ENCODE measurements at regions not wholly inside any gene's neighbourhood (a gene's known extent, or its start where the extent isn't known, plus 50 kb on each side); places are given as distances from the start of the nearest gene placed in this dataset.

DNA sequence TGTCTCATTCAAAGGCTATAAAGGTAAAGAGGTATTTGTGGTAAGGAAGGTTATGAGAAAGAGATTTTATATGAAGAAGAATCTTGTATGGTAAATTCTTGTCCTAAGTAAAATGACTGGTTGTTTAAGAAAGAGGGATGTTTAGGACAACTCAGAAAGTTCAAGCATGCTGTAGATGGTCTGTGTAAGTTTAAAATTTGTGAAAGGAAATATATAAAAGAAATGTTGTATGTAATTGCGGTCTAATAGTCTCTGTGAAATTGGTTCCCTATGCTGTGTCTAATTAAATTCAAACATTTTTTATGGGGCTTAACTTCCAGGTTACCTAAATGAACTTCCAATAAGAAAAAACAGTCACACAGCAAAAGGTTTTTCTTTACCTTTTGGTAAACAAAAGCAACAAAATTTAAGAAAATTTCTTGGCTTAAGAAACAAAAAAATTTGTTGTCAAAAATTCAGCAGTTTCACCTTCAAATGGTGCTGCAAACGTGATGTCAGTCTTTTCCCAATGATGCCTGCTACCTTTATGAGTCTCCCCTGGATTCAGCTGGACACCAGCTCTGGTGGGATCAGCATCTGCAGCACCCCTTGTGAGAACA, 83.0 kb upstream of the FCN1 start:
- DNase-seq (ENCODE audit: extremely low spot score) = no peak
- POLR2A ChIA-PET = no interaction called here
- no peak for TF ChIP-seq TARDBP (IDR thresholded peaks at IDR 0.05)
- TF ChIP-seq, protein P1, sequence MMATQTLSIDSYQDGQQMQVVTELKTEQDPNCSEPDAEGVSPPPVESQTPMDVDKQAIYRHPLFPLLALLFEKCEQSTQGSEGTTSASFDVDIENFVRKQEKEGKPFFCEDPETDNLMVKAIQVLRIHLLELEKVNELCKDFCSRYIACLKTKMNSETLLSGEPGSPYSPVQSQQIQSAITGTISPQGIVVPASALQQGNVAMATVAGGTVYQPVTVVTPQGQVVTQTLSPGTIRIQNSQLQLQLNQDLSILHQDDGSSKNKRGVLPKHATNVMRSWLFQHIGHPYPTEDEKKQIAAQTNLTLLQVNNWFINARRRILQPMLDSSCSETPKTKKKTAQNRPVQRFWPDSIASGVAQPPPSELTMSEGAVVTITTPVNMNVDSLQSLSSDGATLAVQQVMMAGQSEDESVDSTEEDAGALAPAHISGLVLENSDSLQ (IDR thresholded peaks at IDR 0.05) = no peak
- no peak for TF ChIP-seq HDGF (IDR thresholded peaks at IDR 0.05; ENCODE audit: borderline replicate concordance)
- no peak for TF ChIP-seq SP1 (IDR thresholded peaks at IDR 0.05)
- no peak for TF ChIP-seq FOXA1 (IDR thresholded peaks at IDR 0.05)
- TF ChIP-seq CTBP1 (IDR thresholded peaks at IDR 0.05; ENCODE audit: borderline replicate concordance) = no peak
- TF ChIP-seq ARNT (IDR thresholded peaks at IDR 0.05) = no peak
- no peak for TF ChIP-seq LEF1 (IDR thresholded peaks at IDR 0.05; ENCODE audit: borderline replicate concordance)
- no peak for TF ChIP-seq NFRKB (IDR thresholded peaks at IDR 0.05)
- TF ChIP-seq ELF4 (IDR thresholded peaks at IDR 0.05) = no peak
- TF ChIP-seq FOXK2 (IDR thresholded peaks at IDR 0.05) = no peak
- no peak for TF ChIP-seq FOXM1 (IDR thresholded peaks at IDR 0.05; ENCODE audit: borderline replicate concordance)
- CTCF ChIA-PET = no interaction called here

DNA sequence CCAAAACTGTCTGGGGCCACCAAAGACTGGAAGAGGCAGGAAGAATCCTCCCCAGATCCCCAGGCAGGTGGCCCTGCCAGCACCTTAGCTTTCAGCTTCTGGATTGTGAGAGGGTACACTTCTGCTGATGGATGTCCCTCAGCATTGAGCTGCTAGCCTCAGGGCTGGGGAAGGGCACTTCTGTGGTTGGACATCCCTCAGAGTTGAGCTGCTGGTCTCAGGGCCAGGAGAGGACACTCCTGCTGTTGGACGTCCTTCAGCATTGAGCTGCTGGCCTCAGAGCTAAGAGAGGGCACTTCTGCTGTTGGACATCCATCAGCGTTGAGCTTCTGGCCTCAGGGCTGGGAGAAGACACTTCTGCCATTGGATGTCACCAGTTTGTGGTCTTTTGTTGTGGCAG, 83.8 kb upstream of the FCN1 start:
- ChIA-PET CTCF (no interaction called here), POLR2A (no interaction called here)
- DNase-seq (ENCODE audit: extremely low spot score) = no peak
- no peak for TF ChIP-seq ARNT (IDR thresholded peaks at IDR 0.05)
- TF ChIP-seq SP1 (IDR thresholded peaks at IDR 0.05) = no peak
- TF ChIP-seq CTBP1 (IDR thresholded peaks at IDR 0.05; ENCODE audit: borderline replicate concordance) = no peak
- no peak for TF ChIP-seq FOXK2 (IDR thresholded peaks at IDR 0.05)
- TF ChIP-seq ZNF384 (IDR thresholded peaks at IDR 0.05) = no peak
- TF ChIP-seq, protein P1 (IDR thresholded peaks at IDR 0.05) = no peak
- TF ChIP-seq LEF1 (IDR thresholded peaks at IDR 0.05; ENCODE audit: borderline replicate concordance) = no peak
- TF ChIP-seq FOXA1 (IDR thresholded peaks at IDR 0.05) = no peak
- no peak for TF ChIP-seq TARDBP (IDR thresholded peaks at IDR 0.05)
- TF ChIP-seq FOXM1 (IDR thresholded peaks at IDR 0.05; ENCODE audit: borderline replicate concordance) = no peak
- TF ChIP-seq ELF4 (IDR thresholded peaks at IDR 0.05) = no peak
- no peak for TF ChIP-seq L3MBTL2 (conservative IDR thresholded peaks at IDR 0.05)
- TF ChIP-seq NFRKB (IDR thresholded peaks at IDR 0.05) = no peak
- TF ChIP-seq BHLHE40 (IDR thresholded peaks at IDR 0.05; ENCODE audit: borderline replicate concordance) = no peak
- TF ChIP-seq SUZ12 (IDR thresholded peaks at IDR 0.05) = no peak
- no peak for TF ChIP-seq HDGF (IDR thresholded peaks at IDR 0.05; ENCODE audit: borderline replicate concordance)

DNA sequence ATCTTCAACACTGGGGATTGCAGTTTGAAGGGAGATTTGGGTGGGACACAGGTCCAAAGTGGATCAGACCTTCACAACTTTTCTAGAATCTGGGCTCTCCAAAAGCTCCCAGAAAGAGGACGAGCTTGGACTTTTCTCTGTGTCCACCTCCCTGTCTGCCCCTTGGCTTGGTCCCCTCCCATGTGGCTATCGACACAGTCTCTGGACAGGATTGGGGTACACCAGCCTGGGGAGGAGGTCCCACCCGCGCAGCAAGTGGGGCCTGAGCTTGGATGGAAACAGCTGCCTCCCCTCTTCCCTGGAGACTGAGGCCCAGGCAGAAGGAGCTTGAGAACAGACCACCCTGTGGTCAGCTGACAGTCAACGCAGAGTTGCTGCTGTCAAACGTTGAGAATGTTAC, 84.6 kb upstream of the FCN1 start:
- CTCF ChIA-PET = no interaction called here
- DNase-seq (ENCODE audit: extremely low spot score) = no peak
- POLR2A ChIA-PET = no interaction called here
- TF ChIP-seq LEF1 (IDR thresholded peaks at IDR 0.05; ENCODE audit: borderline replicate concordance) (no peak), L3MBTL2 (conservative IDR thresholded peaks at IDR 0.05) (no peak), TARDBP (IDR thresholded peaks at IDR 0.05) (no peak), ARNT (IDR thresholded peaks at IDR 0.05) (no peak), NFRKB (IDR thresholded peaks at IDR 0.05) (no peak), FOXK2 (IDR thresholded peaks at IDR 0.05) (no peak), HDGF (IDR thresholded peaks at IDR 0.05; ENCODE audit: borderline replicate concordance) (no peak), FOXM1 (IDR thresholded peaks at IDR 0.05; ENCODE audit: borderline replicate concordance) (no peak), CTBP1 (IDR thresholded peaks at IDR 0.05; ENCODE audit: borderline replicate concordance) (no peak), FOXA1 (IDR thresholded peaks at IDR 0.05) (no peak), ZNF384 (IDR thresholded peaks at IDR 0.05) (no peak), ELF4 (IDR thresholded peaks at IDR 0.05) (no peak), BHLHE40 (IDR thresholded peaks at IDR 0.05; ENCODE audit: borderline replicate concordance) (no peak), SP1 (IDR thresholded peaks at IDR 0.05) (no peak), SUZ12 (IDR thresholded peaks at IDR 0.05) (no peak)
- TF ChIP-seq, protein P1 (IDR thresholded peaks at IDR 0.05) = no peak

DNA sequence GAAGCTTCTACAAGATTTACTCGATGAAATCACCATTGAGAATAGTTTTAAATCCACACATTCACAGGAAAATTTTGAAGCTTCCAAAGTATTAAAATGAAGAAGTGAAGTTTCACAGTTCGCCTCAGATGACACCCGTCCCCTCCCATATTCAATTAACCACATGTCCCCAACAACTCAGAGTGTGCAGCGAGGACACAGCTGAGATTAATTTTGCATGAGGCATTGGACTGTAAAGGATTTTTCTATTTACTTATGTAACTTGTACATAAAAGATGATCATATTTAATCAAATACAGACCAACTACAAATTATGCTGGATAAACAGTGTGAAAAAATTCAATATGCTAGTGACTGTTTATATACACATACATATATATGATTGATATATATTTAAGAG, 84.7 kb upstream of the OLFM1 start:
- ChIA-PET CTCF (no interaction called here), POLR2A (no interaction called here)
- no peak for DNase-seq (ENCODE audit: extremely low spot score)
- TF ChIP-seq CTBP1 (IDR thresholded peaks at IDR 0.05; ENCODE audit: borderline replicate concordance) (no peak), NFRKB (IDR thresholded peaks at IDR 0.05) (no peak), FOXA1 (IDR thresholded peaks at IDR 0.05) (no peak), L3MBTL2 (conservative IDR thresholded peaks at IDR 0.05) (no peak), FOXM1 (IDR thresholded peaks at IDR 0.05; ENCODE audit: borderline replicate concordance) (no peak), BHLHE40 (IDR thresholded peaks at IDR 0.05; ENCODE audit: borderline replicate concordance) (no peak), TARDBP (IDR thresholded peaks at IDR 0.05) (no peak), ZNF384 (IDR thresholded peaks at IDR 0.05) (no peak), FOXK2 (IDR thresholded peaks at IDR 0.05) (no peak), ARNT (IDR thresholded peaks at IDR 0.05) (no peak), LEF1 (IDR thresholded peaks at IDR 0.05; ENCODE audit: borderline replicate concordance) (no peak), HDGF (IDR thresholded peaks at IDR 0.05; ENCODE audit: borderline replicate concordance) (no peak), ELF4 (IDR thresholded peaks at IDR 0.05) (no peak), SP1 (IDR thresholded peaks at IDR 0.05) (no peak), SUZ12 (IDR thresholded peaks at IDR 0.05) (no peak)
- TF ChIP-seq, protein P1 (IDR thresholded peaks at IDR 0.05) = no peak

DNA sequence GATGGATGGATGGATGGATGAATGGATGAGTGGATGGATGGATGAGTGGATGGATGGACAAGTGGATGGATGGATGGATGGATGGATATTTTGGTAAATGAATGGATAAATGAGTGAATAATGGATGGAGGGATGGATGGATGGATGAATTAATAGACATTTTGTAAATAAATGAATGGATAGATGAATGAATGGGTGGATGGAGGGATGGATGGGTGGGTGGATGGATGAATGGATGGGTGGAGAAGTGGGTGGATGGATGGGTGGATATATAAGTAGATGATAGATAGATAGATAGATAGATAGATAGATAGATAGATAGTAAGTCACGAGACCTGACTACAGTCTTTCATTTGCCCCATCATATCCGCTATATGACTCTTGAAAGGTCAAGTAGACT, 82.7 kb upstream of the OLFM1 start:
- TF ChIP-seq ARNT (IDR thresholded peaks at IDR 0.05) (no peak), ELF4 (IDR thresholded peaks at IDR 0.05) (no peak), ZNF384 (IDR thresholded peaks at IDR 0.05) (no peak), LEF1 (IDR thresholded peaks at IDR 0.05; ENCODE audit: borderline replicate concordance) (no peak), HDGF (IDR thresholded peaks at IDR 0.05; ENCODE audit: borderline replicate concordance) (no peak), FOXM1 (IDR thresholded peaks at IDR 0.05; ENCODE audit: borderline replicate concordance) (no peak), BHLHE40 (IDR thresholded peaks at IDR 0.05; ENCODE audit: borderline replicate concordance) (no peak), SP1 (IDR thresholded peaks at IDR 0.05) (no peak), TARDBP (IDR thresholded peaks at IDR 0.05) (no peak)
- TF ChIP-seq, protein P1 (IDR thresholded peaks at IDR 0.05) = no peak
- no peak for DNase-seq (ENCODE audit: extremely low spot score)
- POLR2A ChIA-PET = no interaction called here
- CTCF ChIA-PET = no interaction called here

Measured in HEK293T (cell line).